Endothelial cell of umbilical vein (primary cell): ENCODE measurements at regions not wholly inside any gene's neighbourhood (a gene's known extent, or its start where the extent isn't known, plus 50 kb on each side); places are given as distances from the start of the nearest gene placed in this dataset.

ENCODE experiments used
- POLR2A ChIP-seq: IDR thresholded peaks from 2 replicates; pipeline ENCODE4 v1.6.1; 2012; ENCODE audit warnings: low read depth, mild to moderate bottlenecking, control low read depth, low read length
- POLR2AphosphoS5 ChIP-seq: IDR thresholded peaks from 2 replicates; pipeline ENCODE4 v1.6.1; 2012; ENCODE audit warnings: low read depth, mild to moderate bottlenecking, control low read depth, low read length, moderate library complexity; ENCODE audit not compliant: insufficient read depth
- TF ChIP-seq, protein P1 (sequence below), 2 donors: IDR thresholded peaks; 1 replicate in 1 of 2; 2 replicates in 1 of 2; pipeline ENCODE4 v1.5.1; 2011; ENCODE audit warnings: low read length in 2 of 2, mild to moderate bottlenecking in 2 of 2, moderate library complexity in 2 of 2, control low read depth in 1 of 2, inconsistent platforms in 1 of 2, low read depth in 1 of 2; ENCODE audit not compliant: insufficient read depth in 1 of 2; ENCODE audit errors: extremely low read depth in 1 of 2

DNA sequence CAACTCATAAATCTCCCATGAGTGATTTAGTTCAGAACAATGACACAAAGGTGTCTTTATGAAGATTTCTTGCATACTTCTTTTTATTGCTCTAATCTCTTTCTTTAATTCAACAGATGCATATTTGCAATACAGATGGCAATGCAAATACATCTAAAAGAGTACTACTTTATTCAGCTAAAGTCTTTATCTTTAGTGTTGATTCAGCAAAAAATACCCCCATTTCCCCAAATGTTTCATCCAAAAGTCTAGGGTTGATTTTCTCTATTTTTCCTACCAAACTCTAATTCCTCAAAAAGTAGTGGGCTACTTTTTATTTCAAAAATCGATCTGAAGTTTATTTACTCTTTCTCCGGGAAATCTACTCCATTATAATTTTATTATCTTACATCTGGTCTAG is 1055.2 kb downstream of the STIM2 start:
- TF ChIP-seq, protein P1, sequence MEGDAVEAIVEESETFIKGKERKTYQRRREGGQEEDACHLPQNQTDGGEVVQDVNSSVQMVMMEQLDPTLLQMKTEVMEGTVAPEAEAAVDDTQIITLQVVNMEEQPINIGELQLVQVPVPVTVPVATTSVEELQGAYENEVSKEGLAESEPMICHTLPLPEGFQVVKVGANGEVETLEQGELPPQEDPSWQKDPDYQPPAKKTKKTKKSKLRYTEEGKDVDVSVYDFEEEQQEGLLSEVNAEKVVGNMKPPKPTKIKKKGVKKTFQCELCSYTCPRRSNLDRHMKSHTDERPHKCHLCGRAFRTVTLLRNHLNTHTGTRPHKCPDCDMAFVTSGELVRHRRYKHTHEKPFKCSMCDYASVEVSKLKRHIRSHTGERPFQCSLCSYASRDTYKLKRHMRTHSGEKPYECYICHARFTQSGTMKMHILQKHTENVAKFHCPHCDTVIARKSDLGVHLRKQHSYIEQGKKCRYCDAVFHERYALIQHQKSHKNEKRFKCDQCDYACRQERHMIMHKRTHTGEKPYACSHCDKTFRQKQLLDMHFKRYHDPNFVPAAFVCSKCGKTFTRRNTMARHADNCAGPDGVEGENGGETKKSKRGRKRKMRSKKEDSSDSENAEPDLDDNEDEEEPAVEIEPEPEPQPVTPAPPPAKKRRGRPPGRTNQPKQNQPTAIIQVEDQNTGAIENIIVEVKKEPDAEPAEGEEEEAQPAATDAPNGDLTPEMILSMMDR (IDR thresholded peaks at IDR 0.05; ENCODE audit: extremely low read depth in 1 of 2, insufficient read depth in 1 of 2, low read depth in 1 of 2, low read length in 2 of 2) = no peak
- TF ChIP-seq POLR2AphosphoS5 (no peak), POLR2A (no peak)
